ENCODE measurements at regions not wholly inside any gene's neighbourhood (a gene's known extent, or its start where the extent isn't known, plus 50 kb on each side); places are given as distances from the start of the nearest gene placed in this dataset.

- H3K4me1 Mint-ChIP-seq: no peaks in the 10 kb centered on the region
- H3K9me3 Mint-ChIP-seq: peaks cover 2 to 10% (median 10%) of the 10 kb centered on the region in 3 donors
- no peak overlapping the region for H3K27ac Mint-ChIP-seq
- Histone ChIP-seq H3K27ac (ENCODE audit: low read length) (no peak overlapping the region), H3K27me3 (replicated peaks in 1 of 2; ENCODE audit: control insufficient read depth in 2 of 2, extremely low read depth in 1 of 2, insufficient read depth in 2 of 2, low read length in 1 of 2) (no peaks in the 10 kb centered on the region), H3K4me1 (ENCODE audit: control insufficient read depth in 1 of 2, extremely low read depth in 1 of 2, insufficient read depth in 2 of 2, low read length in 2 of 2) (no peaks in the 10 kb centered on the region), H3K36me3 (ENCODE audit: control insufficient read depth in 2 of 2, extremely low read depth in 1 of 2, insufficient read depth in 1 of 2, low read length in 1 of 2) (no peaks in the 10 kb centered on the region), H3K9me3 (no peaks in the 10 kb centered on the region), H3K4me3 (ENCODE audit: control insufficient read depth in 1 of 2, extremely low read depth in 1 of 2, low read length in 1 of 2) (no peak overlapping the region)
- CTCF ChIA-PET: no interaction called here
- no peaks in the 10 kb centered on the region for H3K36me3 Mint-ChIP-seq
- H3K27me3 Mint-ChIP-seq: no peaks in the 10 kb centered on the region
- POLR2A ChIA-PET: no interaction called here
- ATAC-seq (replicated peaks in 1 of 4): no peak
- no peak for DNase-seq
- H3K4me3 Mint-ChIP-seq: no peak overlapping the region
- WGBS (ENCODE audit: insufficient coverage): no CpG with 5 or more reads among the region's 2 CpGs
Observed at GRCh38 chr12:118750666-118751065, 230.7 kb upstream of the SRRM4 start.

- no peaks in the 10 kb centered on the region for H3K9me3 ChIP-seq
- Mint-ChIP-seq H3K27me3 (no peaks in the 10 kb centered on the region), H3K27ac (no peak overlapping the region), H3K9me3 (peaks cover 7 to 14% (median 10%) of the 10 kb centered on the region in 3 donors), H3K4me1 (no peaks in the 10 kb centered on the region), H3K4me3 (no peak overlapping the region), H3K36me3 (no peaks in the 10 kb centered on the region)
- WGBS (ENCODE audit: insufficient coverage): no CpG with 5 or more reads among the region's 1 CpG
- DNase-seq: no peak
- CTCF ChIA-PET: no interaction called here
- no peak overlapping the region for H3K4me3 ChIP-seq (ENCODE audit: control insufficient read depth in 1 of 2, extremely low read depth in 1 of 2, low read length in 1 of 2)
- H3K36me3 ChIP-seq (ENCODE audit: control insufficient read depth in 2 of 2, extremely low read depth in 1 of 2, insufficient read depth in 1 of 2, low read length in 1 of 2): no peaks in the 10 kb centered on the region
- H3K27ac ChIP-seq (ENCODE audit: low read length): no peak overlapping the region
- no peaks in the 10 kb centered on the region for H3K27me3 ChIP-seq (replicated peaks in 1 of 2; ENCODE audit: control insufficient read depth in 2 of 2, extremely low read depth in 1 of 2, insufficient read depth in 2 of 2, low read length in 1 of 2)
- no peak for ATAC-seq (replicated peaks in 1 of 4)
- POLR2A ChIA-PET: no interaction called here
- no peaks in the 10 kb centered on the region for H3K4me1 ChIP-seq (ENCODE audit: control insufficient read depth in 1 of 2, extremely low read depth in 1 of 2, insufficient read depth in 2 of 2, low read length in 2 of 2)
Observed at GRCh38 chr12:118751355-118751754, 230.0 kb upstream of the SRRM4 start.

GRCh38 chr12:118760623-118761022, 220.7 kb upstream of the SRRM4 start:
- Mint-ChIP-seq H3K4me3 (no peak overlapping the region), H3K27ac (no peak overlapping the region), H3K36me3 (no peaks in the 10 kb centered on the region), H3K4me1 (no peaks in the 10 kb centered on the region), H3K9me3 (peaks cover 5 to 15% (median 13%) of the 10 kb centered on the region in 3 donors), H3K27me3 (no peaks in the 10 kb centered on the region)
- CTCF ChIA-PET: no interaction called here
- Histone ChIP-seq H3K9me3 (no peaks in the 10 kb centered on the region), H3K4me1 (ENCODE audit: control insufficient read depth in 1 of 2, extremely low read depth in 1 of 2, insufficient read depth in 2 of 2, low read length in 2 of 2) (no peaks in the 10 kb centered on the region), H3K27me3 (replicated peaks in 1 of 2; ENCODE audit: control insufficient read depth in 2 of 2, extremely low read depth in 1 of 2, insufficient read depth in 2 of 2, low read length in 1 of 2) (no peaks in the 10 kb centered on the region), H3K27ac (ENCODE audit: low read length) (no peak overlapping the region), H3K36me3 (ENCODE audit: control insufficient read depth in 2 of 2, extremely low read depth in 1 of 2, insufficient read depth in 1 of 2, low read length in 1 of 2) (no peaks in the 10 kb centered on the region), H3K4me3 (ENCODE audit: control insufficient read depth in 1 of 2, extremely low read depth in 1 of 2, low read length in 1 of 2) (no peak overlapping the region)
- no peak for DNase-seq
- ATAC-seq (replicated peaks in 1 of 4): no peak
- no CpG with 5 or more reads among the region's 1 CpG for WGBS (ENCODE audit: insufficient coverage)
- POLR2A ChIA-PET: no interaction called here

GRCh38 chr12:118763234-118763633, 218.1 kb upstream of the SRRM4 start:
- Histone ChIP-seq H3K27me3 (replicated peaks in 1 of 2; ENCODE audit: control insufficient read depth in 2 of 2, extremely low read depth in 1 of 2, insufficient read depth in 2 of 2, low read length in 1 of 2) (no peaks in the 10 kb centered on the region), H3K9me3 (no peaks in the 10 kb centered on the region), H3K4me3 (ENCODE audit: control insufficient read depth in 1 of 2, extremely low read depth in 1 of 2, low read length in 1 of 2) (no peak overlapping the region), H3K27ac (ENCODE audit: low read length) (no peak overlapping the region), H3K4me1 (ENCODE audit: control insufficient read depth in 1 of 2, extremely low read depth in 1 of 2, insufficient read depth in 2 of 2, low read length in 2 of 2) (no peaks in the 10 kb centered on the region), H3K36me3 (ENCODE audit: control insufficient read depth in 2 of 2, extremely low read depth in 1 of 2, insufficient read depth in 1 of 2, low read length in 1 of 2) (no peaks in the 10 kb centered on the region)
- WGBS (ENCODE audit: insufficient coverage): 83% methylated on average over 1 of the region's 1 CpG
- ChIA-PET POLR2A (no interaction called here), CTCF (no interaction called here)
- Mint-ChIP-seq H3K9me3 (peaks cover 3 to 11% (median 5%) of the 10 kb centered on the region in 3 donors), H3K27me3 (no peaks in the 10 kb centered on the region), H3K27ac (no peak overlapping the region), H3K4me1 (no peaks in the 10 kb centered on the region), H3K4me3 (no peak overlapping the region), H3K36me3 (no peaks in the 10 kb centered on the region)
- DNase-seq (no peak), ATAC-seq (replicated peaks in 1 of 4) (no peak)

- H3K4me3 ChIP-seq (ENCODE audit: control insufficient read depth in 1 of 2, extremely low read depth in 1 of 2, low read length in 1 of 2): no peak overlapping the region
- no peaks in the 10 kb centered on the region for H3K4me1 Mint-ChIP-seq
- no peaks in the 10 kb centered on the region for H3K36me3 Mint-ChIP-seq
- no peak overlapping the region for H3K27ac ChIP-seq (ENCODE audit: low read length)
- H3K4me1 ChIP-seq (ENCODE audit: control insufficient read depth in 1 of 2, extremely low read depth in 1 of 2, insufficient read depth in 2 of 2, low read length in 2 of 2): no peaks in the 10 kb centered on the region
- ATAC-seq (replicated peaks in 1 of 4) (no peak), DNase-seq (no peak)
- H3K4me3 Mint-ChIP-seq: no peak overlapping the region
- no peaks in the 10 kb centered on the region for H3K36me3 ChIP-seq (ENCODE audit: control insufficient read depth in 2 of 2, extremely low read depth in 1 of 2, insufficient read depth in 1 of 2, low read length in 1 of 2)
- ChIA-PET POLR2A (no interaction called here), CTCF (no interaction called here)
- peaks cover 5 to 19% of the 10 kb centered on the region in 2 experiments for H3K27me3 ChIP-seq (replicated peaks in 1 of 2; ENCODE audit: control insufficient read depth in 2 of 2, extremely low read depth in 1 of 2, insufficient read depth in 2 of 2, low read length in 1 of 2)
- H3K9me3 ChIP-seq: no peaks in the 10 kb centered on the region
- WGBS (ENCODE audit: insufficient coverage): 11% methylated on average over 39 of the region's 43 CpGs
- H3K27ac Mint-ChIP-seq: no peak overlapping the region
- no peaks in the 10 kb centered on the region for H3K9me3 Mint-ChIP-seq
- peaks cover 17 to 31% of the 10 kb centered on the region in 2 donors for H3K27me3 Mint-ChIP-seq
Observed at GRCh38 chr12:118773956-118774723, 207.2 kb upstream of the SRRM4 start.

GRCh38 chr12:118777504-118777903, 203.8 kb upstream of the SRRM4 start:
- DNase-seq: no peak
- Mint-ChIP-seq H3K27me3 (peaks cover 17 to 28% of the 10 kb centered on the region in 2 donors), H3K4me3 (no peak overlapping the region), H3K4me1 (no peaks in the 10 kb centered on the region), H3K27ac (no peak overlapping the region), H3K9me3 (no peaks in the 10 kb centered on the region), H3K36me3 (no peaks in the 10 kb centered on the region)
- no peak for ATAC-seq (replicated peaks in 1 of 4)
- no peak overlapping the region for H3K27ac ChIP-seq (ENCODE audit: low read length)
- H3K9me3 ChIP-seq: no peaks in the 10 kb centered on the region
- H3K4me3 ChIP-seq (ENCODE audit: control insufficient read depth in 1 of 2, extremely low read depth in 1 of 2, low read length in 1 of 2): no peak overlapping the region
- POLR2A ChIA-PET: no interaction called here
- no peaks in the 10 kb centered on the region for H3K36me3 ChIP-seq (ENCODE audit: control insufficient read depth in 2 of 2, extremely low read depth in 1 of 2, insufficient read depth in 1 of 2, low read length in 1 of 2)
- CTCF ChIA-PET: no interaction called here
- H3K4me1 ChIP-seq (ENCODE audit: control insufficient read depth in 1 of 2, extremely low read depth in 1 of 2, insufficient read depth in 2 of 2, low read length in 2 of 2): no peaks in the 10 kb centered on the region
- WGBS (ENCODE audit: insufficient coverage): no CpG with 5 or more reads among the region's 3 CpGs
- peaks cover 5 to 18% of the 10 kb centered on the region in 2 experiments for H3K27me3 ChIP-seq (replicated peaks in 1 of 2; ENCODE audit: control insufficient read depth in 2 of 2, extremely low read depth in 1 of 2, insufficient read depth in 2 of 2, low read length in 1 of 2)

- Mint-ChIP-seq H3K27me3 (peaks cover 13 to 24% of the 10 kb centered on the region in 2 donors), H3K9me3 (peaks cover 0 to 2% (median 0%) of the 10 kb centered on the region in 3 donors), H3K27ac (no peak overlapping the region), H3K36me3 (no peaks in the 10 kb centered on the region), H3K4me1 (no peaks in the 10 kb centered on the region), H3K4me3 (no peak overlapping the region)
- no peaks in the 10 kb centered on the region for H3K9me3 ChIP-seq
- H3K4me1 ChIP-seq (ENCODE audit: control insufficient read depth in 1 of 2, extremely low read depth in 1 of 2, insufficient read depth in 2 of 2, low read length in 2 of 2): no peaks in the 10 kb centered on the region
- 64% methylated on average over 2 of the region's 2 CpGs for WGBS (ENCODE audit: insufficient coverage)
- ATAC-seq (replicated peaks in 1 of 4): no peak
- ChIA-PET CTCF (no interaction called here), POLR2A (no interaction called here)
- H3K4me3 ChIP-seq (ENCODE audit: control insufficient read depth in 1 of 2, extremely low read depth in 1 of 2, low read length in 1 of 2): no peak overlapping the region
- no peak for DNase-seq
- H3K27ac ChIP-seq (ENCODE audit: low read length): no peak overlapping the region
- H3K27me3 ChIP-seq (replicated peaks in 1 of 2; ENCODE audit: control insufficient read depth in 2 of 2, extremely low read depth in 1 of 2, insufficient read depth in 2 of 2, low read length in 1 of 2): peaks cover 5 to 13% of the 10 kb centered on the region in 2 experiments
- no peaks in the 10 kb centered on the region for H3K36me3 ChIP-seq (ENCODE audit: control insufficient read depth in 2 of 2, extremely low read depth in 1 of 2, insufficient read depth in 1 of 2, low read length in 1 of 2)
Observed at GRCh38 chr12:118778077-118778476, 203.3 kb upstream of the SRRM4 start.

Data from T-cell (primary cell).